ENCODE measurements at regions not wholly inside any gene's neighbourhood (a gene's known extent, or its start where the extent isn't known, plus 50 kb on each side); places are given as distances from the start of the nearest gene placed in this dataset.

DNA sequence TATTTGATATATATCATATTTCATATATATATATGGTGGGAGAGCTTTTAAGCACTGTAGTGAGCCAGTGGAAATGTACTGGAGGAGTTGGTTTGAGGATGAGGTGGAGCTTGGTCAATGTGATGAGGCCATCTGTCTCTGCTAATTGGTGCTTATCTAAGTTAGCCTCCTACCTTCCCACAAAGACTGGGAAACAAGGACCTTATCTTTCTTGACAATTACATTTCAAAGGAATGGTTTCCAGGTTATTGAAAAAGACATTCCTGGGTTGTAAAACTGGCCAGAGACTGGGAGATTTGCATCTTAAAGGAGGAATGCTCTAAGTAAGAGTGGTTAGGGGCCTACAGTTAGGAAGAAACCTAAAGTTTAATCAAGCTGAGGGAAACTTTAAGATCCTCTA lies 212.8 kb upstream of the SYT1 start:
- CTCF ChIA-PET = no interaction called here
- Histone ChIP-seq H3K4me1 (ENCODE audit: insufficient read depth, low read length) (no peaks in the 10 kb centered on the region), H3K9me3 (ENCODE audit: control insufficient read depth in 1 of 2, insufficient read depth in 1 of 2, low read length in 2 of 2) (peaks cover 0 to 10% of the 10 kb centered on the region in 2 experiments), H3K36me3 (ENCODE audit: insufficient read depth, low read length) (no peaks in the 10 kb centered on the region), H3K27ac (ENCODE audit: low read depth in 1 of 2, low read length in 2 of 2) (no peak overlapping the region), H3K27me3 (ENCODE audit: control insufficient read depth in 1 of 2, insufficient read depth in 2 of 2, low read length in 2 of 2) (no peaks in the 10 kb centered on the region), H3K4me3 (ENCODE audit: low read length) (no peak overlapping the region)
- no peak overlapping the region for H3K4me3 Mint-ChIP-seq
- intact Hi-C loops (cut with DNase I, micrococcal nuclease) = no loop called here
- H3K36me3 Mint-ChIP-seq (ENCODE audit: low read depth) = no peaks in the 10 kb centered on the region
- POLR2A ChIA-PET = no interaction called here
- H3K4me1 Mint-ChIP-seq (ENCODE audit: low read depth) = no peaks in the 10 kb centered on the region
- DNase-seq (no peak), ATAC-seq (ENCODE audit: poor library complexity) (no peak)
- H3K27ac Mint-ChIP-seq = no peak overlapping the region
- H3K9me3 Mint-ChIP-seq = peaks cover 17% of the 10 kb centered on the region
- TF ChIP-seq, protein P1, sequence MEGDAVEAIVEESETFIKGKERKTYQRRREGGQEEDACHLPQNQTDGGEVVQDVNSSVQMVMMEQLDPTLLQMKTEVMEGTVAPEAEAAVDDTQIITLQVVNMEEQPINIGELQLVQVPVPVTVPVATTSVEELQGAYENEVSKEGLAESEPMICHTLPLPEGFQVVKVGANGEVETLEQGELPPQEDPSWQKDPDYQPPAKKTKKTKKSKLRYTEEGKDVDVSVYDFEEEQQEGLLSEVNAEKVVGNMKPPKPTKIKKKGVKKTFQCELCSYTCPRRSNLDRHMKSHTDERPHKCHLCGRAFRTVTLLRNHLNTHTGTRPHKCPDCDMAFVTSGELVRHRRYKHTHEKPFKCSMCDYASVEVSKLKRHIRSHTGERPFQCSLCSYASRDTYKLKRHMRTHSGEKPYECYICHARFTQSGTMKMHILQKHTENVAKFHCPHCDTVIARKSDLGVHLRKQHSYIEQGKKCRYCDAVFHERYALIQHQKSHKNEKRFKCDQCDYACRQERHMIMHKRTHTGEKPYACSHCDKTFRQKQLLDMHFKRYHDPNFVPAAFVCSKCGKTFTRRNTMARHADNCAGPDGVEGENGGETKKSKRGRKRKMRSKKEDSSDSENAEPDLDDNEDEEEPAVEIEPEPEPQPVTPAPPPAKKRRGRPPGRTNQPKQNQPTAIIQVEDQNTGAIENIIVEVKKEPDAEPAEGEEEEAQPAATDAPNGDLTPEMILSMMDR (IDR thresholded peaks at IDR 0.05) = no peak
- no peaks in the 10 kb centered on the region for H3K27me3 Mint-ChIP-seq

DNA sequence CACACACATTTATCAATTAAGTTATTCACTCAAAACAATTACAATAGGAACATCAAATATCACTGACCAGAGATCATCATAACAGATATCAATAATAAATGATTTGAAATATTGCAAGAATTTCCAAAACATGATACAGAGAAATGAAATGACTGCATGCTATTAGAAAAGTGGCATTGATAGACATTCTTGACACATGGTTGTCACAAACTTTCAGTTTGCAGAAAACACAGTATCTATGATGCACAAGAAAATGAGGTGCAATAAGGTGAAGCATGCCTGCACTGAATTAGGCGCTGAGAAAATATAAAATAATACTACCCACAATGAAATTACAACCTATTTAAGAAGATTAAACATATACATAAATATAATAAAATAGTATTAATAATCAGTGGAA lies 198.0 kb upstream of the SYT1 start:
- no peak overlapping the region for H3K4me3 ChIP-seq (ENCODE audit: low read length)
- intact Hi-C loops (cut with DNase I, micrococcal nuclease) = no loop called here
- no peak for DNase-seq
- ChIA-PET CTCF (no interaction called here), POLR2A (no interaction called here)
- Mint-ChIP-seq H3K9me3 (peaks cover 4% of the 10 kb centered on the region), H3K4me1 (ENCODE audit: low read depth) (no peaks in the 10 kb centered on the region), H3K36me3 (ENCODE audit: low read depth) (no peaks in the 10 kb centered on the region), H3K27me3 (no peaks in the 10 kb centered on the region), H3K4me3 (no peak overlapping the region), H3K27ac (no peak overlapping the region)
- no peaks in the 10 kb centered on the region for H3K36me3 ChIP-seq (ENCODE audit: insufficient read depth, low read length)
- no peaks in the 10 kb centered on the region for H3K4me1 ChIP-seq (ENCODE audit: insufficient read depth, low read length)
- H3K27ac ChIP-seq (ENCODE audit: low read depth in 1 of 2, low read length in 2 of 2) = no peak overlapping the region
- H3K27me3 ChIP-seq (ENCODE audit: control insufficient read depth in 1 of 2, insufficient read depth in 2 of 2, low read length in 2 of 2) = no peaks in the 10 kb centered on the region
- no peak for ATAC-seq (ENCODE audit: poor library complexity)
- TF ChIP-seq, protein P1 (IDR thresholded peaks at IDR 0.05) = no peak
- peaks cover 0 to 4% of the 10 kb centered on the region in 2 experiments for H3K9me3 ChIP-seq (ENCODE audit: control insufficient read depth in 1 of 2, insufficient read depth in 1 of 2, low read length in 2 of 2)

DNA sequence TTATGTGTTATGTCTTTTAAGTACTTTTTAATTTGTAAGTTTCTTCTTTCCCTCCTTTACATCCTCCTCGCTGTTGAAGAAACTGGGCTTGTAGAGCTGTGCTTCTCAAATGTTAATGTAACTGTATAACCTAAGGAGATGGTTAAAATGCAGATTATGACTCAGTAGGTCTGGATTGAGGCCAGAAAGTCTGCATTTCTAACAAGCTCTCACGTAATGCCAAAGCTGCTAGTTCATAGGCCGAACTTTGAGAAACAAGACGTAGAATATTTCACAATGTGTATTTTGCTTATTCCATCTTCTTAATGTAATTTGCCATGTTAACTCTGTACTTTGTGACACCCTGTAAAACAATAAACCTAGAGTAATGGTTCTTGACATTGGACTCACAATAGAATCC lies 193.3 kb upstream of the SYT1 start:
- DNase-seq (no peak), ATAC-seq (ENCODE audit: poor library complexity) (no peak)
- Mint-ChIP-seq H3K4me1 (ENCODE audit: low read depth) (no peaks in the 10 kb centered on the region), H3K27me3 (no peaks in the 10 kb centered on the region), H3K4me3 (no peak overlapping the region), H3K36me3 (ENCODE audit: low read depth) (no peaks in the 10 kb centered on the region), H3K9me3 (peaks cover 1% of the 10 kb centered on the region), H3K27ac (no peak overlapping the region)
- H3K27me3 ChIP-seq (ENCODE audit: control insufficient read depth in 1 of 2, insufficient read depth in 2 of 2, low read length in 2 of 2) = no peaks in the 10 kb centered on the region
- ChIA-PET CTCF (no interaction called here), POLR2A (no interaction called here)
- TF ChIP-seq, protein P1 (IDR thresholded peaks at IDR 0.05) = no peak
- H3K4me3 ChIP-seq (ENCODE audit: low read length) = no peak overlapping the region
- H3K36me3 ChIP-seq (ENCODE audit: insufficient read depth, low read length) = no peaks in the 10 kb centered on the region
- no peak overlapping the region for H3K27ac ChIP-seq (ENCODE audit: low read depth in 1 of 2, low read length in 2 of 2)
- peaks cover 0 to 7% of the 10 kb centered on the region in 2 experiments for H3K9me3 ChIP-seq (ENCODE audit: control insufficient read depth in 1 of 2, insufficient read depth in 1 of 2, low read length in 2 of 2)
- no peaks in the 10 kb centered on the region for H3K4me1 ChIP-seq (ENCODE audit: insufficient read depth, low read length)
- intact Hi-C loops (cut with DNase I, micrococcal nuclease) = no loop called here
